Keratinocyte (primary cell): ENCODE measurements at regions not wholly inside any gene's neighbourhood (a gene's known extent, or its start where the extent isn't known, plus 50 kb on each side); places are given as distances from the start of the nearest gene placed in this dataset.

Source experiments
- DNase-seq: peaks from one replicate; pipeline ENCODE4 v3.0.0-alpha.2; 2011; ENCODE audit warnings: low read depth, missing footprints, low spot score
- FAIRE-seq: peaks from 2 replicates; lab custom pipeline; 2011; peaks lifted over from hg19 to GRCh38; lab: Jason Lieb, UNC
- H2AFZ ChIP-seq: 2 replicates; pipeline ENCODE4 v1.6.0; 2012; ENCODE audit warnings: low read length, control low read depth, inconsistent platforms; ENCODE audit not compliant: control insufficient read depth
- H3K27ac ChIP-seq: 2 replicates; pipeline ENCODE4 v1.5.1; 2011; ENCODE audit warnings: low read length; ENCODE audit not compliant: control insufficient read depth, insufficient read depth
- H3K27me3 ChIP-seq: 3 replicates; pipeline ENCODE4 v1.6.0; 2011; ENCODE audit warnings: low read length; ENCODE audit not compliant: control insufficient read depth, insufficient read depth; ENCODE audit errors: extremely low read depth
- H3K36me3 ChIP-seq, 2 experiments: 2 replicates in 1 of 2; 3 replicates in 1 of 2; pipeline ENCODE4 v1.5.1; 2011; ENCODE audit warnings: low read length in 2 of 2, mild to moderate bottlenecking in 1 of 2; ENCODE audit not compliant: control insufficient read depth in 2 of 2, insufficient read depth in 2 of 2; ENCODE audit errors: extremely low read depth in 1 of 2
- H3K4me1 ChIP-seq: 3 replicates; pipeline ENCODE4 v1.5.1; 2011; ENCODE audit warnings: low read length; ENCODE audit not compliant: control insufficient read depth, insufficient read depth; ENCODE audit errors: extremely low read depth
- H3K4me2 ChIP-seq: 3 replicates; pipeline ENCODE4 v1.6.0; 2011; ENCODE audit warnings: low read depth, low read length; ENCODE audit not compliant: control insufficient read depth, insufficient read depth; ENCODE audit errors: extremely low read depth
- H3K4me3 ChIP-seq, 3 experiments: fragments of 200-600 bp in 1 of 3; sonication (generic) in 1 of 3; 2 replicates in 2 of 3; 3 replicates in 1 of 3; pipeline ENCODE4 v1.5.1; 2011 to 2016; ENCODE audit warnings: low read length in 3 of 3, mild to moderate bottlenecking in 3 of 3, control low read depth in 2 of 3, inconsistent platforms in 1 of 3, low read depth in 1 of 3, mixed read lengths in 1 of 3, mixed run types in 1 of 3, moderate library complexity in 1 of 3; ENCODE audit not compliant: control insufficient read depth in 2 of 3, insufficient read depth in 2 of 3; ENCODE audit errors: extremely low read depth in 1 of 3
- H3K79me2 ChIP-seq: 2 replicates; pipeline ENCODE4 v1.6.0; 2012; ENCODE audit warnings: low read length; ENCODE audit not compliant: control insufficient read depth, insufficient read depth
- H3K9ac ChIP-seq: 3 replicates; pipeline ENCODE4 v1.6.0; 2011; ENCODE audit warnings: low read length; ENCODE audit not compliant: control insufficient read depth, insufficient read depth; ENCODE audit errors: extremely low read depth
- H3K9me1 ChIP-seq: 3 replicates; pipeline ENCODE4 v1.6.0; 2011; ENCODE audit warnings: low read length; ENCODE audit not compliant: control insufficient read depth, insufficient read depth; ENCODE audit errors: extremely low read depth
- H3K9me3 ChIP-seq: 2 replicates; pipeline ENCODE4 v1.5.1; 2012; ENCODE audit warnings: low read depth, low read length; ENCODE audit not compliant: control insufficient read depth
- H4K20me1 ChIP-seq: 3 replicates; pipeline ENCODE4 v1.6.0; 2011; ENCODE audit warnings: low read length; ENCODE audit not compliant: control insufficient read depth, insufficient read depth; ENCODE audit errors: extremely low read depth
- EZH2 ChIP-seq: IDR thresholded peaks from one replicate; pipeline ENCODE4 v1.6.1; 2012; ENCODE audit warnings: inconsistent platforms, mild to moderate bottlenecking, low read length, moderate library complexity
- dilution Hi-C: fragments of 300-500 bp; cut with MboI; formaldehyde crosslinking; loops from one replicate; pipeline ENCODE4 v1.7.0; 2020; ENCODE audit warnings: low sequenced_read_pairs; ENCODE audit not compliant: extremely low pct_ligation_motif_present
- TF ChIP-seq, protein P1 (sequence below), 3 experiments: IDR thresholded peaks in 1 of 3; conservative IDR thresholded peaks in 1 of 3; optimal IDR thresholded peaks in 1 of 3; 2 replicates in 2 of 3; 3 replicates in 1 of 3; pipeline versions ENCODE3 to v1.5.1; 2011; ENCODE audit warnings: low read length in 3 of 3, mild to moderate bottlenecking in 3 of 3, moderate library complexity in 2 of 3, control low read depth in 1 of 3, inconsistent platforms in 1 of 3; ENCODE audit not compliant: insufficient read depth in 2 of 3; ENCODE audit errors: extremely low read depth in 1 of 3

DNA sequence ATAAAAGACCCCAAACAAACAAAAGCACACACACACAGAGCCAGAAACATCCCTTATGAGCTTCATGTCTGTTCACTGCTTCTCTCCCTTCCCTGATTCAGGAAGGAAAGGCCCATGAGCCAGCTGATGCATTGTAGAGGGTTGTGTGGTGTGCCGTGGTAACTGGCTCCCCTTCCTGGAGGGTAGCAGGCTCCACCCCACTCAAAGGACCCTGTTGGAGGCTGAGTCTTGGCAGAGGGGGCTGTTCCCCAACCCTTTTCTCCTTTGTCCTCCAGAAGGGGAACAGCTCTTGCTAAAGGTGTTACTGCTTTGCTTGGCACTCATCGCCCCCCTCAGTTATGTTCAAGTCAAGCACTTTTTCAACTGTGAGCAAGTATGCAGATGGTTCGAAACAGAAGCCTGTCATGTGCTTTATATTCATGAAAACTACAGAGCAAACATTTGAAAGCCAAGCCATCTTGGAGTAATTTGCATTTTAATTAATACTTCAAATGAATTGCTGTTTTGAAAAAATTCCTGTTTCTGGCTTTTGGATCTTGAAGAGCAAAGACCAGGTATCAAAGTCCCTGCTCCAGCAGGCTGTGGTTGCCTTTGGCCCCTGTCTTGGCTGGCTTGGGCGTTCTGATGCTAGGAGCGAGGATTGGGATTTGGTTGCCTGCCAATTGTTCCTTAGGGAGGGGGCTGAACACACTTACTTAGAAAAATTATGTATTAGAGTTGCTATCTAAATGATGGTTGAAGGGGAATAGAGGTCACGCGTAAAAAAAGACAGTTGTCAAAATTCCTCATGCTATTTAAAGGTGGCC is 267.8 kb downstream of the TSN start:
- Histone ChIP-seq H3K36me3 (no peaks in the 10 kb centered on the region), H3K9ac (no peak overlapping the region), H3K27me3 (no peaks in the 10 kb centered on the region), H3K9me3 (no peaks in the 10 kb centered on the region), H3K4me3 (no peak overlapping the region), H3K79me2 (no peaks in the 10 kb centered on the region), H3K27ac (no peak overlapping the region), H4K20me1 (no peaks in the 10 kb centered on the region), H3K4me2 (no peak overlapping the region), H3K4me1 (peaks cover 7% of the 10 kb centered on the region), H2AFZ (no peak overlapping the region), H3K9me1 (no peaks in the 10 kb centered on the region)
- FAIRE-seq (no peak), DNase-seq (no peak)
- dilution Hi-C loops, result no loop called here
- TF ChIP-seq EZH2, result no peak
- TF ChIP-seq, protein P1, sequence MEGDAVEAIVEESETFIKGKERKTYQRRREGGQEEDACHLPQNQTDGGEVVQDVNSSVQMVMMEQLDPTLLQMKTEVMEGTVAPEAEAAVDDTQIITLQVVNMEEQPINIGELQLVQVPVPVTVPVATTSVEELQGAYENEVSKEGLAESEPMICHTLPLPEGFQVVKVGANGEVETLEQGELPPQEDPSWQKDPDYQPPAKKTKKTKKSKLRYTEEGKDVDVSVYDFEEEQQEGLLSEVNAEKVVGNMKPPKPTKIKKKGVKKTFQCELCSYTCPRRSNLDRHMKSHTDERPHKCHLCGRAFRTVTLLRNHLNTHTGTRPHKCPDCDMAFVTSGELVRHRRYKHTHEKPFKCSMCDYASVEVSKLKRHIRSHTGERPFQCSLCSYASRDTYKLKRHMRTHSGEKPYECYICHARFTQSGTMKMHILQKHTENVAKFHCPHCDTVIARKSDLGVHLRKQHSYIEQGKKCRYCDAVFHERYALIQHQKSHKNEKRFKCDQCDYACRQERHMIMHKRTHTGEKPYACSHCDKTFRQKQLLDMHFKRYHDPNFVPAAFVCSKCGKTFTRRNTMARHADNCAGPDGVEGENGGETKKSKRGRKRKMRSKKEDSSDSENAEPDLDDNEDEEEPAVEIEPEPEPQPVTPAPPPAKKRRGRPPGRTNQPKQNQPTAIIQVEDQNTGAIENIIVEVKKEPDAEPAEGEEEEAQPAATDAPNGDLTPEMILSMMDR (optimal IDR thresholded peaks at IDR 0.05 in 1 of 3, IDR thresholded peaks at IDR 0.05 in 1 of 3, conservative IDR thresholded peaks at IDR 0.05 in 1 of 3; ENCODE audit: extremely low read depth in 1 of 3, insufficient read depth in 2 of 3, low read length in 3 of 3), result no peak

DNA sequence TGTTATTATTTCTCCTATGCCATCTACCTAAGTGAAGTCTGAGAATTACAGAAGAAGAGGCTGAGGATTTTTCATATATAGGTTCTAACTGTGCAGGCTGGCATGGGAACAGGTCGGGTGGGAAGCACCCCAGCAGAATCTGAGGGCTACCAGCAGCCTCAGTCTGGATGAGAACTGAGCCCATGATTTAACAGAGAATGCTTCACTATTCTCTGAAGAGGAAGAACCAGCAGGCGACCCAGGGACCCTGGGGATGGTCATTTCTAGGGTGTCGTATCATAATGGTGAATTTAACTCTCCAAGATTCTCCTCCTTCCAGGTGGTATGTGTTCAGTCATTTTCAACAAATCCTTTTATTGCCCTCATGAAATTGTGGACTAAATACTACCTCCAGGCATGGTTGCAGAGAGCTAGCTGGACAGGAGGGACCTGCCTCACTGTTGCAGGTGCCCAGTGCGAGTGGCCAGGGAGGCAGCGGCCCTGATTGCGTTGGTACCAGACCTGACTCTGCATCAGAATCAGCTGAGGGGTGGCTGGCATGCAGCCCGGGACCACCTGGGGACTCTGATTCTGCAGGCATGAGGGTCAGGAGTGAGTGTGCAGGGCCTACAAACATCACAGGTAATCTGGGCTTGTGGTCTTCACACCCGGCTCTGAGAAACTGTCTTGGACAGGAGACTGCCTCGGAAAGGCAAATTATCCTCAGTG is 272.2 kb downstream of the TSN start:
- FAIRE-seq (no peak), DNase-seq (no peak)
- Histone ChIP-seq H3K4me3 (no peak overlapping the region), H4K20me1 (no peaks in the 10 kb centered on the region), H3K27ac (no peak overlapping the region), H3K79me2 (no peaks in the 10 kb centered on the region), H3K9ac (no peak overlapping the region), H3K9me1 (no peaks in the 10 kb centered on the region), H2AFZ (no peak overlapping the region), H3K4me1 (peaks cover 14% of the 10 kb centered on the region), H3K27me3 (no peaks in the 10 kb centered on the region), H3K4me2 (no peak overlapping the region), H3K36me3 (no peaks in the 10 kb centered on the region), H3K9me3 (no peaks in the 10 kb centered on the region)
- no peak for TF ChIP-seq EZH2
- TF ChIP-seq, protein P1 (optimal IDR thresholded peaks at IDR 0.05 in 1 of 3, IDR thresholded peaks at IDR 0.05 in 1 of 3, conservative IDR thresholded peaks at IDR 0.05 in 1 of 3; ENCODE audit: extremely low read depth in 1 of 3, insufficient read depth in 2 of 3, low read length in 3 of 3), result no peak
- dilution Hi-C loops, result no loop called here
